Body of pancreas (tissue), 4 donors: ENCODE measurements at regions not wholly inside any gene's neighbourhood (a gene's known extent, or its start where the extent isn't known, plus 50 kb on each side); places are given as distances from the start of the nearest gene placed in this dataset.

ENCODE experiments used
- ATAC-seq: fragments of 150-250 bp; one replicate; pipeline ENCODE4 v1.9.1; 2016
- DNase-seq, 4 donors: peaks; one replicate each; pipeline ENCODE4 v3.0.0-alpha.2; 2019
- H3K27ac ChIP-seq, 4 donors: fragments of 200-600 bp; sonication (generic); 1 replicate in 3 of 4; 2 replicates in 1 of 4; pipeline versions ENCODE4 v1.5.1 to v1.6.1; 2016 to 2019; ENCODE audit warnings: mild to moderate bottlenecking in 1 of 4, mixed read lengths in 1 of 4, moderate library complexity in 1 of 4
- H3K27me3 ChIP-seq, 2 donors: fragments of 200-600 bp; sonication (generic); one replicate each; pipeline ENCODE4 v1.6.0; 2016; ENCODE audit warnings: mild to moderate bottlenecking in 1 of 2
- H3K36me3 ChIP-seq, 2 donors: fragments of 200-600 bp; sonication (generic); replicated peaks in 1 of 2; 2 replicates each; pipeline ENCODE4 v1.5.1; 2016; ENCODE audit warnings: low read depth in 2 of 2; ENCODE audit not compliant: insufficient read depth in 1 of 2
- H3K4me1 ChIP-seq: fragments of 200-600 bp; sonication (generic); one replicate; pipeline ENCODE4 v1.6.0; 2016
- H3K4me3 ChIP-seq, 2 donors: fragments of 200-600 bp; sonication (generic); 1 replicate in 1 of 2; 2 replicates in 1 of 2; pipeline ENCODE4 v1.5.1; 2016 to 2019
- H3K9me3 ChIP-seq, 3 donors: fragments of 200-600 bp; sonication (generic); 1 replicate in 2 of 3; 2 replicates in 1 of 3; pipeline ENCODE4 v1.5.1; 2016
- CTCF ChIP-seq, 7 experiments: fragments of 450-650 bp in 4 of 7; fragments of 200-600 bp in 3 of 7; sonication (generic) in 3 of 7; IDR thresholded peaks; one replicate each; pipeline ENCODE4 v1.5.1; 2016 to 2019; ENCODE audit warnings: antibody characterized with exemption in 7 of 7
- POLR2A ChIP-seq, 3 donors: fragments of 450-650 bp; IDR thresholded peaks; one replicate each; pipeline ENCODE4 v1.6.1; 2016; ENCODE audit warnings: antibody characterized with exemption in 3 of 3, mild to moderate bottlenecking in 2 of 3
- WGBS, 2 donors: methylation state at CpG; one replicate each; pipeline ENCODE4 v1.1.5; 2017; 5-methylcytosine and 5-hydroxymethylcytosine counted together
- intact Hi-C: fragments of 100-400 bp; cut with DNase I; formaldehyde crosslinking; loops from one replicate; pipeline ENCODE4 v1.15.1; 2023

- no peaks in the 10 kb centered on the region for H3K36me3 ChIP-seq
- DNase-seq (no peak), ATAC-seq (no peak)
- WGBS, 2 donors = 45 to 63% methylated on average over 2 of the region's 2 CpGs
- no peak overlapping the region for H3K27ac ChIP-seq
- TF ChIP-seq CTCF (IDR thresholded peaks at IDR 0.05) (no peak), POLR2A (IDR thresholded peaks at IDR 0.05) (no peak)
- H3K27me3 ChIP-seq = no peaks in the 10 kb centered on the region
- intact Hi-C loops = no loop called here
- no peaks in the 10 kb centered on the region for H3K4me1 ChIP-seq
- no peaks in the 10 kb centered on the region for H3K9me3 ChIP-seq
- no peak overlapping the region for H3K4me3 ChIP-seq
These were observed 1534.7 kb downstream of the EFNA5 start for GRCh38 chr5:106136061-106136460.

DNA sequence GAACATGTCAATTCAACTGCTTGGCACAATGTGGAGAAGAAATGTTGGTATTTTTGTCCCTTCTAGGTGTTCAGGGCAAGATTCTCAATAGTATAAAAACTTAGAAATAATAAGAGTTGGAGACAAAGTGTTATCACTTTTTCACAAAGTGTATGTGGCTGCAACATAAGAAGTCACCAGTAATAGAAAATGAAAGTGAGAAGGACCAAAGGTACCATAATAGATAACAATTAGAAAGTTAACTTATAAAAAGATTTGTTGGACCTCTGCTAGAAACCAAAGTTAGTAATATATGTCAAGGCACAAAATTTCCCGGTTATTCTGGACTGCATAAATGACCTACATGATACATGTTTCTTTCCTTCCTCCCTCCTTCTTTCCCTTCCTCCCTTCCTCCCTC, 1535.3 kb downstream of the EFNA5 start:
- no peaks in the 10 kb centered on the region for H3K36me3 ChIP-seq
- ATAC-seq = no peak
- H3K27ac ChIP-seq = no peak overlapping the region
- no peak for TF ChIP-seq CTCF (IDR thresholded peaks at IDR 0.05)
- TF ChIP-seq POLR2A (IDR thresholded peaks at IDR 0.05) = no peak
- intact Hi-C loops = no loop called here
- no peaks in the 10 kb centered on the region for H3K27me3 ChIP-seq
- no peaks in the 10 kb centered on the region for H3K9me3 ChIP-seq
- DNase-seq = no peak
- WGBS, 2 donors = 86 to 90% methylated on average over 1 of the region's 1 CpG
- H3K4me1 ChIP-seq = no peaks in the 10 kb centered on the region
- no peak overlapping the region for H3K4me3 ChIP-seq

DNA sequence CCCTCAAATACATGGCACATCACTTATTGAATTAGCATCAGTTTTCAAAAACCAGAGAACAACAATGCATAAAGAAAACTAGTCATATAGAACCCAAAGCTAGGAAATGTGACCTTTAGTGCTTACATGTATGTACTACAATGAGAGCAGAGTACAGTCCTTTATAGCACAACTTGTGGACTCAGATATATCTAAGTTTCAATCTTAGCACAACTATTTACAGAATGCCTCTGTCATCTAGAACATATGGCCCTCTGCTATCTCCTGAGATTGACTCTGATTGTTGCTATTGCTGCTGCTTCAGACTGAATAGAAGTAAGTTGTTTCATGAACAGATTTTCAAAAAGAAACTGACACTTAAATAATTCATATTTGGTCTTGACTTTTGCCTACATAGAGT, 1536.2 kb downstream of the EFNA5 start:
- ATAC-seq (no peak), DNase-seq (no peak)
- TF ChIP-seq POLR2A (IDR thresholded peaks at IDR 0.05) = no peak
- no peak for TF ChIP-seq CTCF (IDR thresholded peaks at IDR 0.05)

GRCh38 chr5:106127985-106128384, 1542.8 kb downstream of the EFNA5 start:
- intact Hi-C loops = no loop called here
- WGBS, 2 donors = 79 to 88% methylated on average over 2 of the region's 2 CpGs
- H3K36me3 ChIP-seq = no peaks in the 10 kb centered on the region
- no peaks in the 10 kb centered on the region for H3K9me3 ChIP-seq
- ATAC-seq (no peak), DNase-seq (no peak)
- H3K27ac ChIP-seq = no peak overlapping the region
- H3K4me1 ChIP-seq = no peaks in the 10 kb centered on the region
- H3K27me3 ChIP-seq = no peaks in the 10 kb centered on the region
- no peak for TF ChIP-seq POLR2A (IDR thresholded peaks at IDR 0.05)
- TF ChIP-seq CTCF (IDR thresholded peaks at IDR 0.05) = no peak
- H3K4me3 ChIP-seq = no peak overlapping the region

More for the DNA sequence above, 1536.2 kb downstream of the EFNA5 start:
- H3K9me3 ChIP-seq = no peaks in the 10 kb centered on the region
- no peak overlapping the region for H3K27ac ChIP-seq
- H3K27me3 ChIP-seq = no peaks in the 10 kb centered on the region
- no peaks in the 10 kb centered on the region for H3K4me1 ChIP-seq
- intact Hi-C loops = no loop called here
- H3K36me3 ChIP-seq = no peaks in the 10 kb centered on the region
- no peak overlapping the region for H3K4me3 ChIP-seq

GRCh38 chr5:106127341-106127781, 1543.4 kb downstream of the EFNA5 start:
- 33 to 52% methylated on average over 1 of the region's 1 CpG for WGBS, 2 donors
- no peaks in the 10 kb centered on the region for H3K9me3 ChIP-seq
- H3K4me3 ChIP-seq = no peak overlapping the region
- TF ChIP-seq POLR2A (IDR thresholded peaks at IDR 0.05) = no peak
- no peak for TF ChIP-seq CTCF (IDR thresholded peaks at IDR 0.05)
- no peak for DNase-seq
- H3K27ac ChIP-seq = no peak overlapping the region
- intact Hi-C loops = no loop called here
- no peak for ATAC-seq
- no peaks in the 10 kb centered on the region for H3K27me3 ChIP-seq
- no peaks in the 10 kb centered on the region for H3K4me1 ChIP-seq
- H3K36me3 ChIP-seq = no peaks in the 10 kb centered on the region
